PC-9 (cell line): ENCODE measurements at regions not wholly inside any gene's neighbourhood (a gene's known extent, or its start where the extent isn't known, plus 50 kb on each side); places are given as distances from the start of the nearest gene placed in this dataset.

Experiments
- CTCF ChIP-seq: fragments of 200-600 bp; sonication (generic); conservative IDR thresholded peaks from 2 replicates; pipeline ENCODE4 v1.6.1; 2017; ENCODE audit warnings: mixed run types, antibody characterized with exemption, mild to moderate bottlenecking, moderate library complexity
- EZH2 ChIP-seq: fragments of 200-600 bp; sonication (generic); IDR thresholded peaks from 2 replicates; pipeline ENCODE4 v1.8.0; 2017; ENCODE audit warnings: antibody characterized with exemption, low read depth

DNA sequence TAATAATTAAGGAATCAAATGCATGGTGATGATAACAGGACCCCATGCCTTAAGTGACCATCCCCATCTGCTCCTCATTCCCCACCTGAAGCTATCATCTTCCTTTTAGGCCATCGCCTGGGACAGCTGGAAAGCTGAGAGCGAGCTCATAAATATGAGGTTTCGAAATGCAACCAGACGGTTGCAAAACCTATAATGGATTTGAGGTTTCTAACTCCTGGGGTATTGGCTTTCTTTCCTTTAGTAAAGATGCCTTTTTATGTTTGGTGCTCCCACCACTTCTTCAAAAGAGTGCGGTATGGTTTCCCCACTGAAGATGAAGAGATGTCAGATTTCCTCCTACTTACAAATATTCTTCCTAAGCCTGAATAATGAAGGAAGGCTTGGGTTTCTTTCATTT, 1589.5 kb upstream of the PIK3C3 start:
- TF ChIP-seq CTCF (no peak), EZH2 (no peak)
